AG04450 (cell line): ENCODE measurements at regions not wholly inside any gene's neighbourhood (a gene's known extent, or its start where the extent isn't known, plus 50 kb on each side); places are given as distances from the start of the nearest gene placed in this dataset.
"Not testable (repeated sequence)": the region's sequence is repeated elsewhere in the genome, so short reads cannot be mapped to it uniquely, and the experiment has no call there.

ENCODE experiments used
- CTCF ChIA-PET: fragments of 300-600, 350-600 bp; formaldehyde crosslinking; extraction: SDS; loops from one replicate; lab custom pipeline; 2022; ENCODE audit warnings: antibody characterized with exemption, inconsistent platforms; lab: Charles Lee
- POLR2A ChIA-PET: fragments of 350-600 bp; formaldehyde crosslinking; extraction: SDS; loops from one replicate; lab custom pipeline; 2021; ENCODE audit warnings: antibody characterized with exemption, inconsistent platforms; lab: Yijun Ruan, JAX
- DNase-seq: peaks from one replicate; pipeline ENCODE4 v3.0.0-alpha.2; 2011; ENCODE audit warnings: low read depth, low spot score
- H3K27ac ChIP-seq: one replicate; pipeline ENCODE4 v1.5.1; 2012; ENCODE audit warnings: low read depth, low read length, control low read depth
- H3K27me3 ChIP-seq: one replicate; pipeline ENCODE4 v1.6.0; 2012; ENCODE audit warnings: low read length; ENCODE audit not compliant: control insufficient read depth, insufficient read depth
- H3K4me3 ChIP-seq: 2 replicates; pipeline ENCODE4 v1.5.1; 2011; ENCODE audit warnings: mild to moderate bottlenecking, low read depth, low read length, control low read depth
- H3K9me3 ChIP-seq: 2 replicates; pipeline ENCODE4 v1.5.1; 2012; ENCODE audit warnings: low read length; ENCODE audit not compliant: control insufficient read depth, insufficient read depth
- TF ChIP-seq, protein P1 (sequence below): IDR thresholded peaks from 2 replicates; pipeline ENCODE4 v1.5.1; 2011; ENCODE audit warnings: low read depth, low read length, control low read depth, inconsistent platforms

DNA sequence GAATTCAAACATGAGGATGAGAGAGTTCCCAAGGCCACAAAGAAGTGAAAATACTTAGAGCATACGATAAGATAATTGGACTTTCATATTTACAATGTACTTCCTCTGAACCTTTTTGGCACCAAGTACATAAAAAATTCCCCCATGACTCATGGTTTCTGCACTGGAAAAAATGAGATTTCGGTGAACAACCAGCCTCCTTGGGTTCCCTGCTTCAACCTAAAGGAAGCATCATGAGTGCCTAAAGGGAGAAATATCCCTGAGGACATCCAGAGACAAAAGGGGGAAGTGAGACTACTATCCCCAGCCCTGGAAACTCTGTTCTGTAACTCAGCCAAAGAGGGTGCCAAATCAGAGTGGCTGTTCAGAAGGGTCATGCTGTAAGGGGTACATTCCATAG is 562.7 kb upstream of the SLC39A10 start:
- Histone ChIP-seq H3K27ac (no peak overlapping the region), H3K9me3 (no peaks in the 10 kb centered on the region), H3K4me3 (no peak overlapping the region), H3K27me3 (no peaks in the 10 kb centered on the region)
- ChIA-PET POLR2A (no interaction called here), CTCF (no interaction called here)
- DNase-seq: no peak
- TF ChIP-seq, protein P1, sequence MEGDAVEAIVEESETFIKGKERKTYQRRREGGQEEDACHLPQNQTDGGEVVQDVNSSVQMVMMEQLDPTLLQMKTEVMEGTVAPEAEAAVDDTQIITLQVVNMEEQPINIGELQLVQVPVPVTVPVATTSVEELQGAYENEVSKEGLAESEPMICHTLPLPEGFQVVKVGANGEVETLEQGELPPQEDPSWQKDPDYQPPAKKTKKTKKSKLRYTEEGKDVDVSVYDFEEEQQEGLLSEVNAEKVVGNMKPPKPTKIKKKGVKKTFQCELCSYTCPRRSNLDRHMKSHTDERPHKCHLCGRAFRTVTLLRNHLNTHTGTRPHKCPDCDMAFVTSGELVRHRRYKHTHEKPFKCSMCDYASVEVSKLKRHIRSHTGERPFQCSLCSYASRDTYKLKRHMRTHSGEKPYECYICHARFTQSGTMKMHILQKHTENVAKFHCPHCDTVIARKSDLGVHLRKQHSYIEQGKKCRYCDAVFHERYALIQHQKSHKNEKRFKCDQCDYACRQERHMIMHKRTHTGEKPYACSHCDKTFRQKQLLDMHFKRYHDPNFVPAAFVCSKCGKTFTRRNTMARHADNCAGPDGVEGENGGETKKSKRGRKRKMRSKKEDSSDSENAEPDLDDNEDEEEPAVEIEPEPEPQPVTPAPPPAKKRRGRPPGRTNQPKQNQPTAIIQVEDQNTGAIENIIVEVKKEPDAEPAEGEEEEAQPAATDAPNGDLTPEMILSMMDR: no peak

DNA sequence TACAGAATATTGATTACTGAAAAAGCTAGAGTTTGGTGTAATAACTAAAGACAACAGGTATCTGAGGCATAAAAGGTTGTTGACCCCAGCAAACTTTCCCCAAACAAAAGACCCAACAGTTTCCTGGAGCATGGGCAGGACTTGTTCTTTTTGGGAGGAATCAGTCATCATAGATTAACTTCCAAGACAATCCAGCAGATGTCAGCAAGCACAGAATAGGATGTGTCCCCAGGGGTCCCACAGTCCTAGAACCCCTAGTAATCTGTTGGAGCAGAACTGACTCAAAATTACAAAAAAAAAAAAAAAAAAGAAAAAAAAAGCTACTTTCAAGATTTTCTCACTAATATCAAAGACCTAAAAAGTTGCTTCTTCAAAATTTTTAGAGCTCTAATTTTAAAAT is 564.7 kb upstream of the SLC39A10 start:
- ChIA-PET POLR2A (no interaction called here), CTCF (interaction anchor here (0.6 to 0.7 kb wide), 3 partner anchors 32 to 226 kb away, joined by 4 to 11 read pairs (median 9); no protein-coding TSS in a partner anchor)
- Histone ChIP-seq H3K27me3 (no peaks in the 10 kb centered on the region), H3K4me3 (no peak overlapping the region), H3K9me3 (no peaks in the 10 kb centered on the region), H3K27ac (no peak overlapping the region)
- TF ChIP-seq, protein P1: no peak
- DNase-seq: no peak

DNA sequence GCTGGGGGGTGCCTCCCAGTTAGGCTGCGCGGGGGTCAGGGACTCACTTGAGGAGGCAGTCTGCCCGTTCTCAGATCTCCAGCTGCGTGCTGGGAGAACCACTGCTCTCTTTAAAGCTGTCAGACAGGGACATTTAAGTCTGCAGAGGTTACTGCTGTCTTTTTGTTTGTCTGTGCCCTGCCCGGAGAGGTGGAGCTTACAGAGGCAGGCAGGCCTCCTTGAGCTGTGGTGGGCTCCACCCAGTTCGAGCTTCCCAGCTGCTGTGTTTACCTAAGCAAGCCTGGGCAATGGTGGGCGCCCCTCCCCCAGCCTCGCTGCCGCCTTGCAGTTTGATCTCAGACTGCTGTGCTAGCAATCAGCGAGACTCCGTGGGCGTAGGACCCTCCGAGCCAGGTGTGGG is 584.2 kb upstream of the SLC39A10 start:
- H3K27ac ChIP-seq, DNase-seq, H3K27me3 ChIP-seq, POLR2A ChIA-PET, H3K4me3 ChIP-seq, H3K9me3 ChIP-seq, CTCF ChIA-PET: not testable (repeated sequence)

DNA sequence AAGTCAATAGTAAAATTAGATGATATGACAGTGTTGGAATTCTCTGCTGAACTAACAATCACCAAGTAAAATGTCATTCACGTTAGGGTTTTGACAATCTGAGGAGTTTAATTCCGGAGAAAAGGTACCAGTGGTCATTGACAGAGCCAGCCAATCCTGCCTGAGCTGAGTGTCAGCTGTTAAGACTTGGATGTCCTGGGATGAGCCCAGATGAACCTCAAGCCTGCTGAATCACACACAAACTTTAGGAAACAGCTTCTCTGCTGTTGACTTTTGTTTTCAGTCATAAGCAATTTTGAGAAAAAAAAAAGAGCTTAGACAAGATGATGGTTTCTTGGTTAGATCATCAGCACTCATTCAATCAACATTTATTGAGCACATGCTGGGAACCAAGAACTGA is 600.0 kb upstream of the SLC39A10 start:
- H3K4me3 ChIP-seq: no peak overlapping the region
- H3K27me3 ChIP-seq: no peaks in the 10 kb centered on the region
- POLR2A ChIA-PET: no interaction called here
- DNase-seq: no peak
- CTCF ChIA-PET: no interaction called here
- H3K9me3 ChIP-seq: no peaks in the 10 kb centered on the region
- TF ChIP-seq, protein P1: no peak
- H3K27ac ChIP-seq: no peak overlapping the region

DNA sequence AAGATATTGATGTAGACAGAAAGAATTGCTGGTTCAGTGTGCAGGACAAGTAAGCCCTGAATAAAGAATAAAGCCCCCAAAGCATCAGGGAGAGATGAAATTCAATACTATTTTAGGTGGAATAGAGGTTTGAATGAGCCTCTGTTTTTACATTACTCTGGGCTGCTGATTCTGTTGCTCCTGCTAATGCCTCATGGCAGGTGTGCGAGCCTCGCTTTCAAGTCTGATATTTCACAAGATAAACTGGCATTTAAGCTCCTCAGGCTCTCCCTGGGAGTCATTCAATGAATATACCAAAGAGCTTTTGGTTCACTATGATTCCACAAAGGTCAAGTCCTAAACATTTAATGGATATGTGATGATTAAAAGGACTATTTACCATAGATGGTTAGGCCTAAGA is 601.0 kb upstream of the SLC39A10 start:
- TF ChIP-seq, protein P1: no peak
- Histone ChIP-seq H3K9me3 (no peaks in the 10 kb centered on the region), H3K27me3 (no peaks in the 10 kb centered on the region), H3K4me3 (no peak overlapping the region), H3K27ac (no peak overlapping the region)
- ChIA-PET CTCF (no interaction called here), POLR2A (no interaction called here)
- DNase-seq: no peak

DNA sequence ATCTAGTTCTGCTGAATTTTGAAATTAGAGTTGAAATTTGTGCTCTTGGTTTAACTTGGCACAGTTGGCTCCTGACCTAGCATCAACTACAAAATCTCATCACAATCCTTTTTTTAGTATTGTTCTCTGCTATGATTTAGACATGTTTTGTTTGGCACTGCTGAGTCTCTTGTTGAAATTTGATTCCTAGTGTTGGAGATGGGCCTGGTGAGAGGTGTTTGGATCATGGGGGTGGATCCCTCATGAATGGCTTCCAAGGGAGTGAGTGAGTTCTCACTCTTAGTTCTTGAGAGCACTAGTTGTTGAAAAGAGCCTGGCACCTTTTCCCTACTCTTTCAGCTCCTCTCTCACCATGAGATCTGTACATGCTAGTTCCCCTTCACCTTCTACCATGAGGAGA is 605.6 kb upstream of the SLC39A10 start:
- TF ChIP-seq, protein P1: no peak
- CTCF ChIA-PET: no interaction called here
- POLR2A ChIA-PET: no interaction called here
- no peak for DNase-seq
- Histone ChIP-seq H3K27ac (no peak overlapping the region), H3K27me3 (no peaks in the 10 kb centered on the region), H3K9me3 (no peaks in the 10 kb centered on the region), H3K4me3 (no peak overlapping the region)
